ENCODE measurements at regions not wholly inside any gene's neighbourhood (a gene's known extent, or its start where the extent isn't known, plus 50 kb on each side); places are given as distances from the start of the nearest gene placed in this dataset.

- Histone ChIP-seq H3K27me3 (ENCODE audit: insufficient read depth, poor library complexity, severe bottlenecking) (no peaks in the 10 kb centered on the region), H3K27ac (replicated peaks) (no peak overlapping the region), H3K4me3 (replicated peaks; ENCODE audit: insufficient read depth, low read length) (no peak overlapping the region)
- TF ChIP-seq CTCF (IDR thresholded peaks at IDR 0.05; ENCODE audit: insufficient read depth, low read length) (no peak), REST (IDR thresholded peaks at IDR 0.05; ENCODE audit: insufficient replicate concordance, low read depth) (no peak), SPI1 (IDR thresholded peaks at IDR 0.05; ENCODE audit: borderline replicate concordance, low read depth) (no peak)
- DNase-seq (ENCODE audit: low read depth in 1 of 2, low spot score in 1 of 2) = no peak
Measured at GRCh38 chr5:56610093-56610698, 205.2 kb upstream of the MAP3K1 start.

- Histone ChIP-seq H3K4me3 (replicated peaks; ENCODE audit: insufficient read depth, low read length) (no peak overlapping the region), H3K27ac (replicated peaks) (peak overlapping the region; percentile 59), H3K27me3 (ENCODE audit: insufficient read depth, poor library complexity, severe bottlenecking) (no peaks in the 10 kb centered on the region)
- TF ChIP-seq GABPA (IDR thresholded peaks at IDR 0.05; ENCODE audit: low read depth) (no peak), CTCF (IDR thresholded peaks at IDR 0.05; ENCODE audit: insufficient read depth, low read length) (no peak), REST (IDR thresholded peaks at IDR 0.05; ENCODE audit: insufficient replicate concordance, low read depth) (no peak), POLR2AphosphoS5 (IDR thresholded peaks at IDR 0.05; ENCODE audit: low read depth) (no peak), SPI1 (IDR thresholded peaks at IDR 0.05; ENCODE audit: borderline replicate concordance, low read depth) (peak; percentile 34; the same call in 1 of the 2 replicates)
- DNase-seq (ENCODE audit: low read depth in 1 of 2, low spot score in 1 of 2) = peak; percentile 13 to 64
Measured at GRCh38 chr5:56608217-56608925, 207.0 kb upstream of the MAP3K1 start.

GRCh38 chr5:56607551-56607950 lies 207.8 kb upstream of the MAP3K1 start:
- H3K27ac ChIP-seq (replicated peaks) = no peak overlapping the region
- DNase-seq (ENCODE audit: low read depth in 1 of 2, low spot score in 1 of 2) = no peak
- no peak for TF ChIP-seq GABPA (IDR thresholded peaks at IDR 0.05; ENCODE audit: low read depth)
- no peak for TF ChIP-seq SPI1 (IDR thresholded peaks at IDR 0.05; ENCODE audit: borderline replicate concordance, low read depth)
- no peak for TF ChIP-seq CTCF (IDR thresholded peaks at IDR 0.05; ENCODE audit: insufficient read depth, low read length)
- TF ChIP-seq POLR2AphosphoS5 (IDR thresholded peaks at IDR 0.05; ENCODE audit: low read depth) = no peak
- TF ChIP-seq REST (IDR thresholded peaks at IDR 0.05; ENCODE audit: insufficient replicate concordance, low read depth) = no peak
- H3K27me3 ChIP-seq (ENCODE audit: insufficient read depth, poor library complexity, severe bottlenecking) = no peaks in the 10 kb centered on the region
- H3K4me3 ChIP-seq (replicated peaks; ENCODE audit: insufficient read depth, low read length) = no peak overlapping the region

Measured in HL-60 (cell line).